ENCODE measurements at regions not wholly inside any gene's neighbourhood (a gene's known extent, or its start where the extent isn't known, plus 50 kb on each side); places are given as distances from the start of the nearest gene placed in this dataset.

DNA sequence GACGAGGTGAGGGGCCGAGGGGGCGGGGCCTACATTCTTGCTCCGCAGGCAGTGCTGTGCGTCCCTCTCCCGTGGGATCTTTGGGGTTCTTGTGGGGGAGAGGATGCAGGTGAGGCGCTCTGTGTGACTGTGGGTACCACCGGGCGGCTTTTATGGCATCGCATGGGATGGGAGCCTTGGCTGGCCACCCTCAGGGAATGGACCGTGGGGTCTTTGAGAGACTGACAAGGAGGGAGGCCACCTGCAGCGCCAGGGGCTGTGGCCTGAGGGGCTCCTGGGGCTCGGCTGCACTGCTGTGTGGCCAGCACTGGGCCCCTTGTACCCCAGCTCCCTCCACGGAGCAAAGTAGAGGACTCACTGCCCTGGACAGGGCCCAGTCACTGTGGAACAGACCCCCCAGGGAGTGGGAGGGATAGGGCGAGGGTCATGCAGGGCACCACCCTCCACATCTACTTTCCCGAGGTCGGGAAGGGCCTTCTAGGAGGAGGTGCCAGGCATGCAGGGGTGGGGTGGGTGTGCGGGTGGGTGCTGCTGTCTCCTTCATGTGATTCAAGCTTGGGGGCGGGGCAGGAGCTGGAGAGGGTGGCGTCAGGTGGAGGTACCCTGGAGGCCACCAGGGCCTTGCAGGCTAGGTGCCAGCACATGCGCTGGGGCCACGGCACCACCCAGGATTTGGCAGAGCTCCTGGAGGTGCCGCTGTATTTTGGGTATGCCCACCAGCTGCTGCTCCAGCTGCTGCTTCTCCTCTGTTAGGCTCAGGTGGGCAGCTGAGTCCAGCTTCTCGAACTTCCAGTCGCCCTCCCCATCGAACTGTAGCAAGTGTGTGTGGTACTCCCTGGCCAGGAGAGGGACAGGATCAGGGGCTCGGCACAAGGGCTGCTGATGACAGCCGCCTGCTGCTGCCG, 1072.4 kb downstream of the RPIA start:
- TF ChIP-seq, protein P1, sequence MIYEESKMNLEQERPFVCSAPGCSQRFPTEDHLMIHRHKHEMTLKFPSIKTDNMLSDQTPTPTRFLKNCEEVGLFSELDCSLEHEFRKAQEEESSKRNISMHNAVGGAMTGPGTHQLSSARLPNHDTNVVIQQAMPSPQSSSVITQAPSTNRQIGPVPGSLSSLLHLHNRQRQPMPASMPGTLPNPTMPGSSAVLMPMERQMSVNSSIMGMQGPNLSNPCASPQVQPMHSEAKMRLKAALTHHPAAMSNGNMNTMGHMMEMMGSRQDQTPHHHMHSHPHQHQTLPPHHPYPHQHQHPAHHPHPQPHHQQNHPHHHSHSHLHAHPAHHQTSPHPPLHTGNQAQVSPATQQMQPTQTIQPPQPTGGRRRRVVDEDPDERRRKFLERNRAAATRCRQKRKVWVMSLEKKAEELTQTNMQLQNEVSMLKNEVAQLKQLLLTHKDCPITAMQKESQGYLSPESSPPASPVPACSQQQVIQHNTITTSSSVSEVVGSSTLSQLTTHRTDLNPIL (CRISPR knock-in tag; IDR thresholded peaks at IDR 0.05; ENCODE audit: low read depth) = no peak
- no peak for TF ChIP-seq PPARA (CRISPR knock-in tag; IDR thresholded peaks at IDR 0.05; ENCODE audit: borderline replicate concordance)
- no peak for TF ChIP-seq ZNF70 (CRISPR knock-in tag; IDR thresholded peaks at IDR 0.05)
- TF ChIP-seq OSR1 (CRISPR knock-in tag; IDR thresholded peaks at IDR 0.05) = no peak
- no peak for TF ChIP-seq ARNTL (CRISPR knock-in tag; IDR thresholded peaks at IDR 0.05; ENCODE audit: borderline replicate concordance, low read depth)
- TF ChIP-seq SNAI2 (CRISPR knock-in tag; IDR thresholded peaks at IDR 0.05) = no peak
- TF ChIP-seq, protein P2, sequence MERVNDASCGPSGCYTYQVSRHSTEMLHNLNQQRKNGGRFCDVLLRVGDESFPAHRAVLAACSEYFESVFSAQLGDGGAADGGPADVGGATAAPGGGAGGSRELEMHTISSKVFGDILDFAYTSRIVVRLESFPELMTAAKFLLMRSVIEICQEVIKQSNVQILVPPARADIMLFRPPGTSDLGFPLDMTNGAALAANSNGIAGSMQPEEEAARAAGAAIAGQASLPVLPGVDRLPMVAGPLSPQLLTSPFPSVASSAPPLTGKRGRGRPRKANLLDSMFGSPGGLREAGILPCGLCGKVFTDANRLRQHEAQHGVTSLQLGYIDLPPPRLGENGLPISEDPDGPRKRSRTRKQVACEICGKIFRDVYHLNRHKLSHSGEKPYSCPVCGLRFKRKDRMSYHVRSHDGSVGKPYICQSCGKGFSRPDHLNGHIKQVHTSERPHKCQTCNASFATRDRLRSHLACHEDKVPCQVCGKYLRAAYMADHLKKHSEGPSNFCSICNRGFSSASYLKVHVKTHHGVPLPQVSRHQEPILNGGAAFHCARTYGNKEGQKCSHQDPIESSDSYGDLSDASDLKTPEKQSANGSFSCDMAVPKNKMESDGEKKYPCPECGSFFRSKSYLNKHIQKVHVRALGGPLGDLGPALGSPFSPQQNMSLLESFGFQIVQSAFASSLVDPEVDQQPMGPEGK (CRISPR knock-in tag; IDR thresholded peaks at IDR 0.05; ENCODE audit: borderline replicate concordance) = no peak
- no peak for TF ChIP-seq RARB (CRISPR knock-in tag; IDR thresholded peaks at IDR 0.05)
- TF ChIP-seq, protein P3, sequence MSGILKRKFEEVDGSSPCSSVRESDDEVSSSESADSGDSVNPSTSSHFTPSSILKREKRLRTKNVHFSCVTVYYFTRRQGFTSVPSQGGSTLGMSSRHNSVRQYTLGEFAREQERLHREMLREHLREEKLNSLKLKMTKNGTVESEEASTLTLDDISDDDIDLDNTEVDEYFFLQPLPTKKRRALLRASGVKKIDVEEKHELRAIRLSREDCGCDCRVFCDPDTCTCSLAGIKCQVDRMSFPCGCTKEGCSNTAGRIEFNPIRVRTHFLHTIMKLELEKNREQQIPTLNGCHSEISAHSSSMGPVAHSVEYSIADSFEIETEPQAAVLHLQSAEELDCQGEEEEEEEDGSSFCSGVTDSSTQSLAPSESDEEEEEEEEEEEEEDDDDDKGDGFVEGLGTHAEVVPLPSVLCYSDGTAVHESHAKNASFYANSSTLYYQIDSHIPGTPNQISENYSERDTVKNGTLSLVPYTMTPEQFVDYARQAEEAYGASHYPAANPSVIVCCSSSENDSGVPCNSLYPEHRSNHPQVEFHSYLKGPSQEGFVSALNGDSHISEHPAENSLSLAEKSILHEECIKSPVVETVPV (CRISPR knock-in tag; IDR thresholded peaks at IDR 0.05) = no peak
- TF ChIP-seq ESRRG (CRISPR knock-in tag; IDR thresholded peaks at IDR 0.05) = no peak
- TF ChIP-seq ZFP3 (CRISPR knock-in tag; IDR thresholded peaks at IDR 0.05) = no peak
- no peak for TF ChIP-seq ISL1 (CRISPR knock-in tag; IDR thresholded peaks at IDR 0.05)
- no peak for TF ChIP-seq ZNF565 (CRISPR knock-in tag; conservative IDR thresholded peaks at IDR 0.05; ENCODE audit: low read depth)
